Ramos (cell line): ENCODE measurements at regions not wholly inside any gene's neighbourhood (a gene's known extent, or its start where the extent isn't known, plus 50 kb on each side); places are given as distances from the start of the nearest gene placed in this dataset.
"Not testable (repeated sequence)": the region's sequence is repeated elsewhere in the genome, so short reads cannot be mapped to it uniquely, and the experiment has no call there.

Experiments used
- in situ Hi-C: fragments of 300-500 bp; cut with MboI; formaldehyde crosslinking; loops from one replicate; pipeline ENCODE4 v1.14.3; 2022; ENCODE audit warnings: low sequenced_read_pairs; ENCODE audit not compliant: unreplicated experiment

DNA sequence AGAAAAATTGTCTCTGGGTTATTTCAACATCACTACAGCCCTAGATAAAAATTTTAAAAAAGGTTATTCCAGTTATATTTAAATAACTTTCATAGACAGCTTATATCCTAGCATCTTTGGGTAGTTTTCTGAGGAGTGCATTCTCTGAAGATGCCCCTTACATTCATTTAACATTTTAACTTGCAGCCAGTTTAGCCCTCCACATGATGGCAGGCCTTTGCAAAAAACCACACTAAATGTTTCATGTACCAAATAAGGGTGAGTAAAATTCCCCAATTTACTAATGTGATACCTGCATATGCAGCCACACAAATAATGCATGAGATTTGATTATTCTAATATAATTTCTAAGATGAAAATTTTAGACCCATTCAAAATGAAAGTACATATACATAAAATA is 108.4 kb upstream of the ZWINT start:
- in situ Hi-C loops = no loop called here

DNA sequence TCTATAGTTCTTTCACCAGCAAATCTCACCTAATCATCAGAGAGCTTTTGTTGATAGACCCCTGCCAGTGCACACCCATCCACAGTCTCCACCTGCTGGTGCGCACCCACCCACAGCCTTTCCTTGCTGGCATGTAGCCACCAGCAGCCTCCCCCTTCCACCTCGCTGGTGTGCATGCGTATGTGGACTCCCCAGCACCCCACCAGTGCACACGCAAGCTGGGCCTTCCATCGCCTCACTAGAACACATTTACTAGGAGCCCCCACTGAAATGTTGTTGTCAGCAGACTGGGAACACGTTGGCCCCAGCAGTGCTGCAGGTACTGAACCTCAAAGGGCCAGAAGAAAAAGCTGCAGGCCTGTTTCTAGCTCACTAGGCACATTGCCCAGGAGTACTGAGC is 104.9 kb upstream of the ZWINT start:
- in situ Hi-C loops = no loop called here

- in situ Hi-C loops = no loop called here
Measured at GRCh38 chr10:56449770-56450169, 88.7 kb upstream of the ZWINT start.

DNA sequence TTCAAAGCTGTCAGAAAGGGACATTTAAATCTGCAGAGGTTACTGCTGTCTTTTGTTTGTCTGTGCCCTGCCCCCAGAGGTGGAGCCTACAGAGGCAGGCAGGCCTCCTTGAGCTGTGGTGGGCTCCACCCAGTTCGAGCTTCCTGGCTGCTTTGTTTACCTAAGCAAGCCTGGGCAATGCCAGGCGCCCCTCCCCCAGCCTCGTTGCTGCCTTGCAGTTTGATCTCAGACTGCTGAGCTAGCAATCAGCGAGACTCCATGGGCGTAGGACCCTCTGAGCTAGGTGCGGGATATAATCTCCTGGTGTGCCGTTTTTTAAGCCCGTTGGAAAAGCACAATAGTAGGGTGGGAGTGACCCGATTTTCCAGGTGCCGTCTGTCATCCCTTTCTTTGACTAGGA is 86.6 kb upstream of the ZWINT start:
- in situ Hi-C loops = not testable (repeated sequence)

GRCh38 chr10:56441337-56441736 is 80.3 kb upstream of the ZWINT start:
- in situ Hi-C loops = not testable (repeated sequence)
